ENCODE measurements at regions not wholly inside any gene's neighbourhood (a gene's known extent, or its start where the extent isn't known, plus 50 kb on each side); places are given as distances from the start of the nearest gene placed in this dataset.

DNA sequence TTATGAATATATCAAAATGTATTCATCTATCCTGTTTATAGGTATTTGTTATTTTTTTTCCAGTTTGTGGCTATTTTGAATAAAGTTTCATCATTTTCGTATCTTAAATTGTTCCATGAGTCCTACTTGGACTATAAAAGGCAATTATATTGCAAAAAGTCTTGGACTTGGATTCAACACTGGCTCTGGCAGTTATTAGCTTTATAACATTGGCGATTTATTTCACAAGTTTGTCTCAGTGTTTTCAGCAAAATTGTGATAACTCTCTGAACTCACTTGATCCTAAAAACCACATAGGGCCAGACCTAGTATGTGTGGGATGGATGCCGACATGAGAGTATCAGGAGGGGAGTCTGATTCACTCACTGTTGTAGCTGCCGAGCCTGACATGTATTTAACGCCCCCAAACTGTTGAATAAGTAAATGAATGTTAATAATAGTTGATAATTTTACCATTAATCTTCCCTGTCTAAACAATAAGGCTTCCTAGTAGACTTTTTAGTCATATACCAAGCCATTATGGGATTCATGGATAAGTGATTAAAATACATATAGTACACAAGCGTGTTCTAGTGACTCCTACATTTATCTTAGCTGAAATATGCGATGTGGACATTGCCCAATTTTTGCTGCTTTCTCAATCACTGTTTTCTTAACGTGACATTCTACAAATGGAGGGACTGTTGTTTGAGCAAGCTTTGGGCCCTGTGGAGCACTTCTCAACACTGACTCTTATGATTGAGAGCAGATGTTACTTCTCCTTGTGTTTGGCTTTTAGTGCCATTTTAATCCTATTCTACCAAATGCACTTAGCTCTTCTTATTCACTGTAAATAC, 907.6 kb downstream of the EPHA4 start:
- TF ChIP-seq, protein P1, sequence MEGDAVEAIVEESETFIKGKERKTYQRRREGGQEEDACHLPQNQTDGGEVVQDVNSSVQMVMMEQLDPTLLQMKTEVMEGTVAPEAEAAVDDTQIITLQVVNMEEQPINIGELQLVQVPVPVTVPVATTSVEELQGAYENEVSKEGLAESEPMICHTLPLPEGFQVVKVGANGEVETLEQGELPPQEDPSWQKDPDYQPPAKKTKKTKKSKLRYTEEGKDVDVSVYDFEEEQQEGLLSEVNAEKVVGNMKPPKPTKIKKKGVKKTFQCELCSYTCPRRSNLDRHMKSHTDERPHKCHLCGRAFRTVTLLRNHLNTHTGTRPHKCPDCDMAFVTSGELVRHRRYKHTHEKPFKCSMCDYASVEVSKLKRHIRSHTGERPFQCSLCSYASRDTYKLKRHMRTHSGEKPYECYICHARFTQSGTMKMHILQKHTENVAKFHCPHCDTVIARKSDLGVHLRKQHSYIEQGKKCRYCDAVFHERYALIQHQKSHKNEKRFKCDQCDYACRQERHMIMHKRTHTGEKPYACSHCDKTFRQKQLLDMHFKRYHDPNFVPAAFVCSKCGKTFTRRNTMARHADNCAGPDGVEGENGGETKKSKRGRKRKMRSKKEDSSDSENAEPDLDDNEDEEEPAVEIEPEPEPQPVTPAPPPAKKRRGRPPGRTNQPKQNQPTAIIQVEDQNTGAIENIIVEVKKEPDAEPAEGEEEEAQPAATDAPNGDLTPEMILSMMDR (conservative IDR thresholded peaks at IDR 0.05; ENCODE audit: low read length) = no peak

DNA sequence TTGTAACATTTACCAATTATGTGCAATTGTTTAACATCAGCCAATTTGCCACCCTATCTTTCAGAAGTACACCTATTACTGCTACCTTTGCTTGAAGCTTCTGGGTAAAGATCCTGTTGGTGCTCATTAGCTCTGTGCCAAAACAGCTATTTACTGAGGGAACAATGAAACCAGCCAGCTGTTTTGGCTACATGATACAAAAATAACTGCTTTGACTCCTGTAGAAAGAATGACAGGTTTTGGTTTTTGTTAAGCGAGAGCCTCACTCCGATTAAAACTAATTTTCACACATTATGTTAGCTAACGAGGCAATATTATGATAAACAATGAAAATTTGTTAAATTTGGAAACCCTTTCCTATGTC, 907.0 kb downstream of the EPHA4 start:
- DNase-seq (ENCODE audit: low read depth) = no peak
- no peak overlapping the region for H3K4me3 ChIP-seq (ENCODE audit: low read length)
- TF ChIP-seq, protein P1 (conservative IDR thresholded peaks at IDR 0.05; ENCODE audit: low read length) = no peak

More for the DNA sequence above, 907.6 kb downstream of the EPHA4 start:
- no peak overlapping the region for H3K4me3 ChIP-seq (ENCODE audit: low read length)
- peak; percentile 43 for DNase-seq (ENCODE audit: low read depth)

DNA sequence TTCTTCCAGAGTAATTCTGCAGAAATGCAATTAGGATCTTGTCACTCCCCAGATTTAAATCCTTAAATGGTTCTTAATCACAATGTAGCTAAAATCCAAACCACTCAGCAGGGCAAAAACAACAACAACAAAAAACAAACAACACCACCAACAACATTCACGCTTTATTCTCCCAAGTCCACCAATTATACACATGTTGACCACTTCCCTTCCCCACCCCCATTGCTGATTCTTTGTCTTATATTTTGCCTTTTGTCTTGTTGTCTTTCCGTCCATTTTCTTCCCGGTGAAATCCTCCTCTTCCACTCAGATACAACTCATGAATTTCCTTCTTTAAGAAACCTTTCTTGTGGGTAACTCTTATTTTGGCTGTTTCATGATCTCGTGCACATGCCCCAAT, 902.8 kb downstream of the EPHA4 start:
- no peak overlapping the region for H3K4me3 ChIP-seq (ENCODE audit: low read length)
- TF ChIP-seq, protein P1 (conservative IDR thresholded peaks at IDR 0.05; ENCODE audit: low read length) = no peak
- no peak for DNase-seq (ENCODE audit: low read depth)

DNA sequence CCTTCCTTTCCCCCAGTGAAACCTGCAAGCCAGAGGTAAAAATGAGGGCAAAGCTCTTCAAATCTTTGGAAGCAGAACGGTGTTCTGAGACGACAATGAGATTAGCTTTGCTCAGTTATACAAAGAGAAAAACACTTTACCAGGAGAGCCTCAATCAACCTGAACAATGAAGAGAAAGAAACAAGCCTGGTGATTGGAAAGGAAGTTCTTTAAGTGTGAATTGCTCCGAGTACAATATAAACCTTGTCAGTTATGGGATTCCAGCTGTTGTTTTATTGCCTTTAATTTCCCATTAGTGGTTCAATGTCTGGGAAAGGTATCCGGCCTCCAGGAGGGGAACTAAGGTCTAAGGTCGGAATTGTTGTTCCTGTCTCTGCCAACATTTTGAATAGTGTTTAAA, 901.6 kb downstream of the EPHA4 start:
- no peak overlapping the region for H3K4me3 ChIP-seq (ENCODE audit: low read length)
- DNase-seq (ENCODE audit: low read depth) = no peak
- TF ChIP-seq, protein P1 (conservative IDR thresholded peaks at IDR 0.05; ENCODE audit: low read length) = no peak

DNA sequence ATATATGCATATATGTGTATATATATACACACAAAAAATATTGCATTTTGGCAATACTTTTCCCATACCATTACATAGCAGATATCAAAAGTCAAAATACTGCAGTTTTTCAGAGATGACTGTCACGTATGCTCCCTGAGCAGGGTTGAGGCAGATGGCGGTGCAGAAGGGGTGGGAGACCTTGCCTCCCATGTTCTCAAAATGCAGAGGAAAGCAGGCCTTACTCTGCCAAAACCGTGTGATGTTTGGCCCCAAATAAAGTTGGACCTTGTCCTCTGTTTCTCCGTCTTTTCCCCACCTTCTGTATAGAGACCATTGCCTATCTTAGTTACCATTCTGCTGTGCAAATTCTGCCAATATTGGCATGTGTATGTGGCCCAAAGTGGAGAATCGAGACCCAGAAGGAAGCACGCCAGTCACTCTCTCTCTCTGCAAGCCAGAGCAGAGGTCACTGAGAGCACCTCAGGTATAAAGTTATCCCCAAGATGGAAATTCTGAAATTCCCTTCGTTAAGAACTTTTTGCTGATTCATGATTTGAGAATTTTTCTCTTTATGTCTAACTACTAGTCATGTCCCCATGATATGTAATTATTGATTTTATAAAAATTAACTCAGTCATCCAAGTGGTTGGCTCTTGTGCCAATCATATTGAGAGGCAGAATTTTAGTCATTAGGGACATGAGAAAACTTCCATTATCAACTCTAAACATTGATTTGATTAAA, 898.8 kb downstream of the EPHA4 start:
- H3K4me3 ChIP-seq (ENCODE audit: low read length) = no peak overlapping the region
- TF ChIP-seq, protein P1 (conservative IDR thresholded peaks at IDR 0.05; ENCODE audit: low read length) = no peak
- DNase-seq (ENCODE audit: low read depth) = no peak

DNA sequence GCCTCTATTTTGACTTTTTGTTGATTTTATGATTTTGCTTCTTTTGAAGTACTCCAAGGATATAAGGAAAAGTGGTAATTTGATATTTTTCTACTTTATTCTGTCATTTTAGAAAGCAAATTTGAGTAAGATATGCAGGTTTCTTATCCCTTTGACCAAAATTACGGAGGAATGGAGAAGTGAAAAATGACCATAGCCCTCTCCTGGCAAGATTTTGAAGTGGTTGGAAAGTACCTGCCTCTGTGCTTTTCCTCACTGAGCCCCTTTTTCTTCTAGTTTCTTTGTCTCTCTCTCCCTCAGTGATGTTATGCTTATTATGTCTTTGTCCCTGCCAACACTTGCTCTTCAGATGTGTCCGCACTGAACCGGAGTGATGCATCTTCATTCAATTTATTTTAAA, 898.1 kb downstream of the EPHA4 start:
- H3K4me3 ChIP-seq (ENCODE audit: low read length) = no peak overlapping the region
- TF ChIP-seq, protein P1 (conservative IDR thresholded peaks at IDR 0.05; ENCODE audit: low read length) = 0 out of 2 replicates have a peak, but pooled peaks have one; percentile 2
- DNase-seq (ENCODE audit: low read depth) = no peak

DNA sequence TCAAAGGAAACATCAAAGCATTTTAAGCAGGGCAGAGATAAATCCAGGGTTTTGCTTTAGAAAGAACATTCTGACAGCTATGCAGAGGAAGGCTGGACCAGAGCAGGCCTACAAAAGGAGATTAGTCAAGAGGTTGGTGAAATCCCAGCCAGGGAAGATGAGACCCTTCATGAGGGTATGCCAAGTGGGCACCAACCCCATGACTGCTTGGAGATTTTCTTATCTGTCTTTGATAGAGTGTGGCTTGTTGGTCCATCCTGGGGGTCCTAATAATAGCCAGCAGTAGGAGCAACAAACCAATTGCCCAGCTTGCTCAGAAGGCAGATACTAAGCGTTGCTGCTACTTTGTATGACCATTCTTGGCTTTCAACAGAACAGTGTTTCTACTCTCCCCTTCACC, 895.4 kb downstream of the EPHA4 start:
- TF ChIP-seq, protein P1 (conservative IDR thresholded peaks at IDR 0.05; ENCODE audit: low read length) = no peak
- H3K4me3 ChIP-seq (ENCODE audit: low read length) = no peak overlapping the region
- no peak for DNase-seq (ENCODE audit: low read depth)

All from AG10803 (cell line).